ENCODE measurements at regions not wholly inside any gene's neighbourhood (a gene's known extent, or its start where the extent isn't known, plus 50 kb on each side); places are given as distances from the start of the nearest gene placed in this dataset.

DNA sequence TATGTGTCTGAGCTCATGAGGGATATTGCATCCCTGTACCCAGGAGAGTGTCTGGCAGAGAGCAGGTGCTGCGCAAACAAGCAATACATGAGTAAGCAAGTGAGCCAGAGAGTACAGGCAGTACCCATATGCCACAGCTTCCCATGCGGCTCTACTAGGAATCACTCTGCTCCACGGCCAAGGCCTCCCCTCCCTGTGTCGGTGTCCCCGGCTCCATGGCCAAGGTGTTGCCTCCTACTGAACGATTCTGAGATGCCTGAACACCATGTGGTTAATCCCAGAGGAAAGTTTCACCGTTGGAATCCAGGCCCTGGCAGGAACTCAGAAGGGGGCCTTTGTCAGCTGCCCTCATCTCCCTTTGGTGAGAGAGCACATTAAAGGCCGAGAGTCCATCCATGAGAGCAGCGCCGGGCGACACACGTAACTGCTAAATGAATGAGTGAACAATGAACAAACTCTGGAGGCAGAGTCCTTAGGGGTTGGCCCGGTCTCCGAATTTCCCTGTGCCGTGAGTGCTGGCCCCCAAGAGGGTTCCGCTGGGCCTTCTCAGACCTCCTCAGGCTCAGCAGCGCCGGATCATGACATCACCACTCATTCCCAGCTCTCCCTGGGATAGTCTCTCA lies 136.0 kb upstream of the FAM20C start:
- no peak for DNase-seq (ENCODE audit: low read depth)

DNA sequence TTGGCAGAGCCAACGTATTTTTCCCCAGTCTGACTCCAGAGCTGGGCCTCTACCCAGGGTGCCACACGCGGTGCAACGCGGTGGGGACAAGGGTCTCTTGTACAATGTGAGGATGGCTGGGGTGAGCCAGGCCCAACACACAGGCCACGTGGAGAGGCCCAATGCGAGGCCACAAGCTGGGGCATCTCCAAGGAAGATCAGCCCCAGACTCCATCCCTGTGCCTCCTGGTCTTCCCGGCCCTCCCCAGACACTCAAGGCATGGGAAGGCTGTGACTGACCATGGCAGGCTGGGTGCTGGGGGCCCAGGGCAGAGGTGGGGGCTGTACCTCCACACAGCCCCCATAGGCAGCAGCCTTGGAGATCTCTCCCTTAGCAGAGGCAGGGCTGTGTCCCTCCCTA lies 135.3 kb upstream of the FAM20C start:
- DNase-seq (ENCODE audit: low read depth), result no peak

DNA sequence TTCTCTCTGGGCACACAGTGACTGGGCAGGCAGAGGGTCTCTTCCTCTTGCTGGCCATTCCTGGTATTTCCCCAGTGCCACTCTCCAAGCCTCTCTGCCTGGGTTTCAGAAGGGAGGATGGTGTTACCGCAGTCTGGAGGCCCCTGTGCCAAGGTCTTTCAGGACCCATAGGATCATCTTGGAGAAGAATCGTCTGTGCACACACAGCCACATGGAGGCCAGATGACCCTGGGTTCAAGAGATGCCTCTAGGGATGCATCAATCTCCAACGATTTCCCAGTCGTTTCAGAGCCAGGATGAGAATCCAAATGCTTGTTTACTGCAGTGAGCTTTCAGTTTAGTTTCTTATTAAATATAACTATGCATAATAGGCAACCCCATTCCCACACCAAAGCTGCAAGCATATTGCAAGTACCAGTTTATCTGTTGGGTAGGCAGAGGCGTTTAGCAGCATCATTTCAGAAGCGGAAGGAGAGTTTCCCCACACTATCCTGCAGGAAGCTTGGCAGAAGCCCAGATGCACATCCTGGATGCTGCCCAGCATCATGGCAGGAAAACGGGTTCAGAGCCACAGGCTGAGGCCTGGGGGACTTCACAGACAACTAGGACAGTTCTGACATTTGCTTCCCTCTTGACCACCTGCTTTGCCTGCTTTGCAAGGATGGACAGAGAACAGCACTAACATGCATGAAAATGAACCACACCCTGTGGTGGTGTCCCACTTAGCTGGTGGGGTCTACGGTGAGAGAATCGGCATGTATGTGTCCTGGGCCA lies 134.7 kb upstream of the FAM20C start:
- DNase-seq (ENCODE audit: low read depth), result no peak

DNA sequence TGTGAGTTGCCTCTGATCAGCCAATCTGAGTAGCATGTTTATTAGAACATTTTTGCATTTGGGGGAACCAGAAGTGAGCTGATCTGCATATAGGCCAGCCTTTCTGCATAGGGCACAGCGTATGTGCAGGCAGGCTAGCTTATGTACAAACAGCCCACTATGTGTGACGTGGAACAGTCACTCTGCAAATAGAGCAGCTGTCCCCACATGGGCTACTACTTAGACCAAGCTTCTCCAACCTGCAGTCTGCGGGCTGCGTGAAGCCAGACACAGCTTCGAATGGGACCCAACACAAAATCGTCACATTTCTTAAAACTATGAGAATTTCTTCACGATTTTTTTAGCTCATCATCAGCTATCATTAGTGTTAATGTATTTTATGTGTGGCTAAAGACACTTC lies 134.1 kb upstream of the FAM20C start:
- DNase-seq (ENCODE audit: low read depth), result no peak

DNA sequence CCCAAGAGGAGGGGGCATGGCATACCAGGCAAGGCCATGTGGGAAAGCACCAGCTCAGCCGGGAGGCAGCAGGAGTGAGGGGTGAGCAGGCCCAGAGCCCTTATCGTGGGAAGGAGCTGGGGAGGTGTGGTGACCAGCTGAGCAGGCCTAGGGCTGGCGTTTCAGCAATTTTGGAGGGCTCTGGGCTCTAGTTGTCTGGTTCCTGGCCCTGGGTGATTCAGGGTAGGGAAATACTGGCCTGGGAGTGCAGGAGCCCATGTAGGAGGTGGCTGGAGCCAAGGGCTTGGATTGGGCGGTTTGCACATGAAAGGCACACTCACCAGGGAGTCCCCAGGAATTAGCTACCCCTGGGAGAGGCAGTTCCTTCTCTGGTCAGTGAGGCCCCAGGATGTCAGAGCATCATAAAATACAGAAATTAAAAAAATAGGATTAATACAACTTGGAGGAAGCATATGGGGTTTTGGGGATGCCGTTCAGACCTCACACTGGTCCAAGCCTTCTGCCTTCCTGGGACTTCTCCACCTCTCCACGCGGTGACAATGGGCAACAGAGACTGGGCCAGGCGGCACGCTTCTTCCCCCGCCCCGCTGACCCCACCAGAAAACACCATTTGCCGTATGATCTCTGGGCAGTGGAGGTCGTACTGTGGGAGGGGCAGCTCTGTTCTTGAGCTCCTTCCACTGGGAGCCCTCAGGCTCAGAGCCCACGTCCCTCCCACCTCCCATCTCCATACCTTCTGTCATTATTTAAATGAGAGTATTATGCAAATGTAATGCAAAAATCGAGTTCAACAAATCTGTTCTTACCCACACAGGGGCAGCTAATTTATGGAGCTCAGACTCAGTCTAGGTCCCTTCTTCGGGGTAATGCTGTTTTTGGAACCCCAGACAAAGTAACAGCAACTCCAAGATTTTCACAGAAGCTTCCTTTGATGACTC lies 133.0 kb upstream of the FAM20C start:
- no peak for DNase-seq (ENCODE audit: low read depth)

DNA sequence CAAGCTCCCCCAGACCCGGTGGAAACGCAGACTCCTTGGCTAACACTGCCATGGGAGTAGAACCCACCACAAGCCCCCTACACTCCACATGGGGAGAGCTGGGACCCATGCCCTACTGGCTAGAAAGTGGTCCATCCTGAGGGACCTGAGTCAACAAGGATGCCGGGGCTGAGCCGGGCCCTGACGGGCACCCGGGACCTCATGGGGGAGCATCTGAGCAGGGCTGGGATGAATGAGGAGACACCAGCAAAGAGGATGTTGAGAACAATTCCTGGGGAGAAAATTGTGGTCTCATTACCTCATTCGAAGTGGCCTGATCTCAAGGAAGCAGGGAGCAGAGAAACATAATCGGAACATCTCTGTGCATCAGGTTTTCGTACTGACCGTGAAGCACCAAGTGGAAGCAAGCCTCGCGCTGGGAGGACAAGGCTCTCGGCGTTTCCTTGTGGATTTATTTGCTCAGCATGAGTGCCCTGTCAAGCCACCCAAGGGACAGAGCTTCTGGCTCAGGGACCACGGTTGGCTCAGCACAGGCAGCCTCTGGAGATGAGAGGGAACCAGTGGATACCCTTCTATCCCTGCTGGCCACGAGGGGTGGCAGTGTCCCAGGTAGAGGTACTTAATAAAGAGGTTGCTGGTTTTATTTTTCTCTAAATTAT lies 132.2 kb upstream of the FAM20C start:
- DNase-seq (ENCODE audit: low read depth), result no peak

DNA sequence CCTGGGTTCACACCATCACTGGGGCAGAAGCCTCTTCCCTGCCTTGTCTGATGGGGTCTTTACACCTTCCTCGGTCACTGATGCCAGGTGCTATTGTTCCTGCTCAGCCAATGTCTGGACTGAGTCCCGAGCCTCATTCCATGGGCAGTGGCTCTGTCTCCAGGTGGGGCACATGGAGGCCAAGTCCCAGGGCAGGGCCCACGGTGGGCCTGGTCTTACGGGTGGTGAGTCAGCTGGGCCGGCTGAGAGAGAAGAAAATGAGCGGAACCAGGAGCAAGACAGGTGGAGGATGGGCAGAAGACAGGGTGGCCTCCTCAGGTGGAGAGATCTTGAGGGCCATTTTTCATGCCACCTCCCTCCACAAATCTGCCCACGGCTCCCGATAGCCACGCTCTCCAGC lies 131.7 kb upstream of the FAM20C start:
- DNase-seq (ENCODE audit: low read depth), result no peak

DNA sequence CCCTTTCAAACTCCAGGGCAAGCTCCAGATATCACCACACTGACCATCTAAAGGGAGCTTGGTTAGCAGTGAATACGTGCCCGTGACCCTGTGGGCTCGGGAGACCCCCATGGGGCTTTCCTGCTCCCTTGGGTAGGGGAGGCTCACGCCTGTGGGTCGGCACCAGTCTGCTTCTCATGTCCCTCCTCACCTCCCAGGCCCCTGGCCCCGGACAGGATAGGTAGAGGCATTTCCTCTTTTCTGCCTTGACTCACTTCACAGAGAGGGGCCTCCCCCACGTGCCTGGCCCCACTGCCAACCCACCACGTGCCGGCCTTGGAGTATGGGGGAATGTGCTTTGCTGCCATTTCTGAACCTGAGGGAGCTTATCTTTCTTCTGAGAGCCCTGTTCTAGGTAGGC lies 131.3 kb upstream of the FAM20C start:
- DNase-seq (ENCODE audit: low read depth), result no peak

DNA sequence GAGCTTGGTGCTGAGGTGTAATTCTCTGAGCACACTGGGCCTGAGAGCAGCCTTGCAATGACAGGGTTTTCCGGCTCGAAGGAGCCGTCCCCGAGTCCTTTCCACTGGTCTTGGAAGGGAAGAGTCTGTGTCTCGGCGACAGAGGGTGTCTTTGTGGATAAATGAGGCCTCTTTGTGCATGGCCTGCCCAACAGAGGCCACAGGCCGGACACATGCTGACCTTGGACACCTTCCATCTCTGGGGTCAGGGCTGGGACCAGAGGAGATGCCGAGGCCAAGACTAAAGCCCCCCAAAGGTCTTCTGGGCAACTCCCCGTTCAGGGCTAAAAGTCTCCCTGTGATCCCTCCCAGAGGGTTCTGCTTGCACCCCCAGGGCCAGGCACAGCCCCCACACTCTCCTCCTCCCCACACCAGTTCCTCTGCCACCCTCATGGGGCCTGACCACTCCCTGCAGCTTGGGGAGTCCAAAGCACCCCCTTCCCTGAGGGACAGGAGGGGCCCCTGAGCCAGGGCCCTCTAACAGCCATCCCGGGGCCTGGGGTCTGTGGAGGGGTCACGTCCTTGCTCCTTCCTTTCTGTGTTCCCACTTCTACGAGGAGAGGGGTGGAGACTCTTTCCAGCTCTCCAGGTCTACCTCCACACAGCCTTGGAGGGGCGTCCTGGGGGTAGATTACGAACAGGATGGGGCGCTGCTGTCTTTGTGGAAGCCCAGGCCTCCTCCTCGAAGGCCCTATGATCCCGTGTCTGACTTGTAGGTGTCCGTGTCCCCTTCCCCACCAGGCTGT lies 130.6 kb upstream of the FAM20C start:
- DNase-seq (ENCODE audit: low read depth), result no peak

DNA sequence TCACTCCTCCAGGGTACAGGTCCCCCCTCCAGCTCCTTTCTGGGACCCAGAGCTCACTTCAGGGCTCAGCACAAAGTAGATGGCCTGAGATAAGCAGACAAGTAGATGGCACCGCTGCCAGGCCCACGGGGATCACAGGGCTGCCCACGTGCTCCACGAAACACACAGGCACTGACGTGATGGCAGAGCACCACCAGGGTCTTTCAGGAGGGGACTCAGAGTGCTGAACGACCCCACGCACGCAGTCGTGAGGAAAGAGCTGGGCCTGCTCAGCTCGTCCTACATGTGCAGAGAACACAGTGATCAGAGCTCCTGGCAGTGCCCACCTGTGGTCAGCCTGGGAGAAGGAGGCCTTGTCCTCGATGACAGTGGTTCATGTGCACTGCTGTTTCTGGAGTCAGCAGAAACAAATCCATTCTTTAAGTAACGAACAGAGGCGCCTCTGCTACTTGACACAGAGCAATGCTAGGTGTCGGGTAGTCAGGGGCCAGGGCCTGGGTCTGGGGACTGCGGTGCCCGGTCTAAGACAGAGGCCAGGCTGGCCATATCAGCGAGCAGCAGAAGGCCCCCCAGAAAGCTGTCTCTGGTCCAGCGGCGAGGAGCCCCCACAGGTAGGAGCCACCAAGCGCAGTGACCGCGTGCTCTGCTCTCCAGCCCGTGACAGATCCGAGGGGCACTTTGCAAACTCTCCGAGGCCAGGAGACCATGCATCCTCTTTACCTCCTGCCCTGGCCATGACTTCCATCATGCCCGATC lies 129.8 kb upstream of the FAM20C start:
- no peak for DNase-seq (ENCODE audit: low read depth)

DNA sequence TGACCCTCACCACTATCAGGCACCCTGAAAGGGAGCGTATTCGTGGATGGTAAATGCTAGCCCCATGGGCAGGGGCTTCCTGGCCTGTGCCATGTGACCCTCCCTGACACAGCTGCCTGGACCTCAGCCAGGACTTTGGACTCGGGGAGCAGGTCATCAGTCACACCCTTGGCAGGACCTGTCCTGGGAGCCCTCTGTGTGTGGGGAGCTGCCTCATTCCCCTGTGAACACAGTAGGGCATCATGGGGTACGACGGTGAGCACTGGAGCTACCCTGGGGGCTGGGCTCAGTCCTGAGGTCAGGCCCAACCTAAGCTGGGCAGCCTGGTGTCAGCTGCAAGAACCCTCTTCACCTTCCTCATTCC lies 129.3 kb upstream of the FAM20C start:
- DNase-seq (ENCODE audit: low read depth), result no peak

DNA sequence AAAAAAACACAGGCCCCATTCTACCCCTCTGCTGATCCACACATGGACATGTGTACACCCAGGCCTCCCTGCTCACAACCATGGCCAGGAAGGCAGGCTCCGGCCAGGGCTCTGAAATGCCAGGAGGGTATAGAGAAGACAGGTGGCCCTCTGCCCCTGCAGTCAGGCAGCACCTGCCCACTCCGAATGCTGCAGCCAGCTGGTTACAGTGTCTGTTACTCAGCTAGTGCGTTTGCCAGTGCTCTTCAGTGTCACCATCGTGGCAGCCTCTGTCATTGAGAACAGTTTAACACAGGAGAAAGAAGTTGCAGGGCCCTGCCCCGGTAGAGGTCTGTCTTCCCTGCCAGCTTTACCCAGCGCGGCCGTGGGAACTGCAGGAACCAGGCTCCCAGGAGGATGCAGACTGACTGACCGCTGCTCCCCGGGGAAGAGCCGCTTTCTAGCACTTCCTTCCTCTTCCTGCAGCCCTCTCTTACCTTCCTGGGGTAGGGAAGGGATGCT lies 128.8 kb upstream of the FAM20C start:
- DNase-seq (ENCODE audit: low read depth), result no peak

DNA sequence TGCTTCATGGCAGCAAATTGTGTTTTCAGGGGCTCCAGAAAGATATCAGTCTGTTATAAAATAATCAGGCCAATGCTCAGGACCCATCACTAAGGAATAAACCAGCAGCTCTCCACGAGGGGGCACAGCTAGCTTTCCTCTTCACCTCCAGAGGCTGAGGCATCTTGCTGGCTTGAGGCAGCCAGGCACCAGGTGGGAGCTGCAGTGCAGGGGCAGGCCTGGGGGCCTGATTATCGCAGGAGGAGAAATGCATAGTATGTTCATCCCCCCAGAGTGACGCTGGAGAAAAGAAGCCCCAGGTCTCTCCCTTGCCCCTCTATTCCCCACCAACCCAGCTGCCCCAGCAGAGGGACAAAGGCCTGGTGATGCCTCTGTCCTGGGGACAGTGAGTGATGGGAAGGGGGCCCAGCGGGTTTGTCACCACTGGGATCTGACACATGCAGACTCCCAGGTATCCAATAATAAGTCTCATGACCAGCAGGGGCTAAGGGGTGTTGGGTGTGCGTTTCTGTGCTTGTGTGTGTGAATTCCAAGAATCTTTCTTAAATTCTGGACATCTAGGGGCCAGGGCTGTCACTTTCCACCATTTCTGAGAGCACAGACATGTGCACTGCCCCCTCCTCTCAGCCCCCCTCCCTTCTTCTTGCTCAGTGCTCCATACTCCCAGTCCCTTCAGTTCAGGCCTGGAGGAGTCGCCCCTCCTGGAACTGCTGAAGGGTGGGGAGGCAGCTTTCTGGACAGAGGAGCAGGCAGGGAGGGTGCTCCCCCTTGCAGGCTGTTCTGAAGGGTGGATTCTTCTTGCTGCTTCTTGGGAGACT lies 128.1 kb upstream of the FAM20C start:
- DNase-seq (ENCODE audit: low read depth), result no peak

DNA sequence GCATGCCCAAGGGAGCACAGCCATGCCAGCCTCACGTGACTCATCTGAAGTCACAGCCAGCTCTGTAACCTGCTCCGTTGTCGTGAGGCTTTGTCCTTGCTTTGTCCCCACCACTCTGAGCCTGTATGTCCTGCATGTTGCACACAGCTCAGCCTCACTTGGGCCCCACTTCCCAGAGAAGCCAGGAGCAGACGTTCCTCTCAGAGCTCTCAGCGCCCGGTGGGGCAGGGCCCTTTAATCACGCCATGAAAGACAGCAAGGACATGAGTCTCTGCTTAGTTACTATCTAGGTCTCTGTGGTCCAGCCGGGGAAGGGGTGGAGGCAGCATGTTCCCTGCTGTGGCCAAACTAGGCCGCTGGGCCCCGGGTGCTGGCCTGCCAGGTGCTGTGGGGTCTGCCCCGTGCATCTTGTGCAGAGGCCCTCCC lies 127.4 kb upstream of the FAM20C start:
- no peak for DNase-seq (ENCODE audit: low read depth)

DNA sequence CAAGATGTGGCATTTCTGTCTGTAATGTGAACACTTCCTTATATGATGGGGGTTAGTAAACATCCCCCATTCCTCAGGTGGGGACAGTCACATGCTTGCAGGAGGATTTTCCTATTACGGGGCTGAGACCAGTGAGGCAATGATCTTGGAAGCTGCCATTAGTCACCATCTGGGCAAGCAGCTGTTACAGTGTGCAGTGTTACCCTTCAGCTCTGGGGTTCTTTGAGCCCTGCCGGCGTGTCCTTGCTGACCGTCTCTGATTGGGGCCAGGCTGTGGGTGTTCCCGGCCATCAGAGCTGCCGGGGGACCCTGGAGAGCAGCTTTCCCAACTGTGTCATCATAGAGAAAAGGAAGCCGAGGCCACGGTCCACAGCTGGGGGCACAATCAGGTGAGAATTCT lies 126.8 kb upstream of the FAM20C start:
- no peak for DNase-seq (ENCODE audit: low read depth)

DNA sequence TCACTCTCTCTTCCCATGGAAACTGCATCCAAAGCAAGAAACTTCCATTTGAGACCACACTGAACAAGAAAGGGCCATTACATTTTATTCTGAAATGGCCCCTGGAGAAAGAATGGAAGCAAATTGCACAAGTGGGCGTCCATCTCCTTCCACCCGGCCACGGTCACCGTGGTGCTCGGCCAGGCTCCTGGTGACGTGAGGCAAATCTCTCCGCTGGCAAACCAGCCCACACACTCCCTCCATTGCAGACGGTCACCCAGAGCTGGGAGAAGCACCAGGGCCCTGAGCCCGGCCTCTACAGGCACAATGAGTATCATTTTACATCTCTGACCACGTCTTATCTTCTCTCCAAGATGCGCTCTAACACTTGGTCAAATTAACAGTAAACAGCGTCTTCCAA lies 126.1 kb upstream of the FAM20C start:
- DNase-seq (ENCODE audit: low read depth), result no peak

DNA sequence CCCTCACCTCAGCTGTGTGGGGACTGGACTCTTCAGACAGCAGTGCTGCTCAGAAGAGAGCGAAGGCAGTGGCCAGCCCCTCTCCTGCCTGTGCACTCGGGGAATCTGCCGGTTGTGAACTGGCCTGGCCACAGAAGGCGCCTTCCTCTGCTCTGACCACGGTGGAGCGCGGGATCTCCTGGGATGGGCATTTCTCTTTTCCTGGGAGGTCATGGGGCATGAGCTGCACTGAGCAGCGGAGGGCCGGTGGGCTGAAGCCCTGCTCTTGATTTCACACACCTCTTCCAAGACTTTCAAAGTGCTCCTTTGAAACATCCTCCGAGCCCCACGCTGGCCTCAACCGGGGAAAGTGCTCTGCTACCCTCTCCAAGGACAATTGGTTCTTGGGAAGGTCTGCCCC lies 125.6 kb upstream of the FAM20C start:
- no peak for DNase-seq (ENCODE audit: low read depth)

DNA sequence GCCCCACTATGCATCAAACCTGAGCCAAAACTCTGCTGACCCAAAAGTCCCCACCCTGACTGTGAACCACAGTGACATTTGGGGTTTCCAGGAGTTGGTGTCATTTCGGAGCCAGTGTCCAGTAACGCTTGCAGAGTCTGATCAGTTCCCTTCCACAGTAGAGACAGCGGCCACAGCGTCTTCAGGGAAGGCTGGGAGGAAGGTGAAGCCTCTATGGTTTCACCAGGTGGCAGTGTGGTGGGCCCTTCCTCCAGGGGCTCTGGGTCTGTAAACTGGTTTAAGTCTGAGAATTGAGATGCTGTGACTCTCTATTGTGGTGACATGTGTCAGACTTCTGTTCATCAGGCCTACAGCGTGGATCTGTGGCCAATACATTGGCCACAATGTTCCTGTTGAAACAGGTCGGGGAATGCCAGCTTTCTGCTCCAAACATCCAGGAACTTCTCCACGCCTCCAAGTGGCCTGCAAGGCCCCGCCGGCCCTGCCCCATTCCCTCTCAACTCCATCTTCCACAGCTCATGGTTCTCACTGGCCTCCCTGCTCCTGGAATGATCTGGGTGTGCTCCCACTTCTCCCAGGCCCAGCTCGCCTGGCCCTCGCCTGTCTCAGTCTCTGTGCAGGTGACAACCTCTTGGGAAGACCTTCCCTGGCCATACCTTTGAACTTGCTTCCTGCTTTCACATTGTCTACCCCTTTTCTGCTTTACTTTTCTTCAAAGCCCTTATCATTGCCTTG lies 124.5 kb upstream of the FAM20C start:
- DNase-seq (ENCODE audit: low read depth), result no peak

DNA sequence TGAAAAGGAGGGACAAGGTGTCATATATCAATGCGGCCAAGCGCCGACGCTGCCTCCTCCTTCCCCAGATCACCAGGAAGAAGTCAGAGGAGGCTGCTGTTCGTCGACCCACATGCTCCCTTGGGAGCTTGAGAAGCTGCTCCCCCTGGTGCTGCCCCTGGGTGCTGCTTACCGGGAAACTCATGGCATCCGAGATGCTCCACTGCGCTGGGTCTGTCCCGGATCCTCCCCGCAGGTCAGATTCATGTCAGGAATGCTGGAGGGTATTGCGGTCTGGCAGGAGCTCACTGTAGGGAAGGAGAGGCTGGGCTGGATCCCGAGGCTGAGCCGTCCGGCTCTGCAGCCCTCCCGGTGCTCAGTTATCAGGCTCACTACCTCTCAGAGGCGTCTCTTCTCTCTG lies 123.7 kb upstream of the FAM20C start:
- DNase-seq (ENCODE audit: low read depth), result no peak
